Spinal cord (tissue), 9 donors: ENCODE measurements at regions not wholly inside any gene's neighbourhood (a gene's known extent, or its start where the extent isn't known, plus 50 kb on each side); places are given as distances from the start of the nearest gene placed in this dataset.

ENCODE experiments used
- DNase-seq, 6 donors: peaks; one replicate each; pipeline versions ENCODE4 v3.0.0 to v3.0.0-alpha.2; 2013 to 2015; ENCODE audit warnings: low spot score in 6 of 6, low read depth in 4 of 6
- H3K27ac ChIP-seq: one replicate; pipeline ENCODE4 v1.5.1; 2013; ENCODE audit warnings: low read depth, low read length, control low read depth
- H3K27me3 ChIP-seq: one replicate; pipeline ENCODE4 v1.6.1; 2013; ENCODE audit warnings: low read length; ENCODE audit not compliant: control insufficient read depth, insufficient read depth
- H3K36me3 ChIP-seq: one replicate; pipeline ENCODE4 v1.6.1; 2013; ENCODE audit warnings: low read length; ENCODE audit not compliant: control insufficient read depth, insufficient read depth
- H3K4me1 ChIP-seq: one replicate; pipeline ENCODE4 v1.6.1; 2013; ENCODE audit warnings: low read length; ENCODE audit not compliant: control insufficient read depth, insufficient read depth
- H3K4me3 ChIP-seq: one replicate; pipeline ENCODE4 v1.5.1; 2013; ENCODE audit warnings: low read depth, low read length, control low read depth
- H3K9me3 ChIP-seq: one replicate; pipeline ENCODE4 v1.6.1; 2013; ENCODE audit warnings: low read length; ENCODE audit not compliant: control insufficient read depth, insufficient read depth
- WGBS: methylation state at CpG from one replicate; pipeline ENCODE4 v1.1.5; 2013; ENCODE audit warnings: missing lambda C conversion rate; ENCODE audit not compliant: insufficient coverage; 5-methylcytosine and 5-hydroxymethylcytosine counted together
- donor health status: healthy.

- no peaks in the 10 kb centered on the region for H3K36me3 ChIP-seq
- no peak for DNase-seq
- WGBS: 70% methylated on average over 5 of the region's 5 CpGs
- H3K9me3 ChIP-seq: no peaks in the 10 kb centered on the region
- no peak overlapping the region for H3K4me3 ChIP-seq
- H3K27ac ChIP-seq: no peak overlapping the region
- H3K4me1 ChIP-seq: no peaks in the 10 kb centered on the region
- H3K27me3 ChIP-seq: no peaks in the 10 kb centered on the region
Measured at GRCh38 chr1:177346790-177347359, 176.1 kb downstream of the BRINP2 start.

DNA sequence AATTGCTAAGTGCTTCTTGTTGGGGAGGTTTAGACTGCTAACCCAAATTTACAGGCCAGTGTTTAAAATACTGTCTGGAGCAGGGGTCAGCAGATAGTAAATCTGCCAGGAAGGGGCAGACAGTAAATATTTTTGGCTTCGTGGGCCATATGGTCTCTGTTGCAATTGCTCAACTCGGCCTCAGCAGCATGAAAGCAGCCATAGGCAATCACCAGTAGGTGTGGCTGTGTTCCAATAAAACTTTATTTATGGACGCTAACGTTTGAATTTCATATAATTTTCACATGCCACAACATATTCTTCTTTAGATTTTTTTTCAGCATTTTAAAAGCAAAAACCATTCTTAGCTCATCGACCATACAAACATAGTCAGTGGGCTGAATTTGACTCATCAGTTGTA is 172.7 kb downstream of the BRINP2 start:
- Histone ChIP-seq H3K9me3 (no peaks in the 10 kb centered on the region), H3K27ac (no peak overlapping the region), H3K27me3 (no peaks in the 10 kb centered on the region), H3K36me3 (no peaks in the 10 kb centered on the region), H3K4me3 (no peak overlapping the region), H3K4me1 (peaks cover 5% of the 10 kb centered on the region)
- 70% methylated on average over 4 of the region's 5 CpGs for WGBS
- DNase-seq: no peak

- no peak overlapping the region for H3K4me3 ChIP-seq
- no peak overlapping the region for H3K27ac ChIP-seq
- H3K27me3 ChIP-seq: no peaks in the 10 kb centered on the region
- WGBS: 58% methylated on average over 3 of the region's 4 CpGs
- H3K9me3 ChIP-seq: no peaks in the 10 kb centered on the region
- no peaks in the 10 kb centered on the region for H3K36me3 ChIP-seq
- peaks cover 5% of the 10 kb centered on the region for H3K4me1 ChIP-seq
- no peak for DNase-seq
Measured at GRCh38 chr1:177341773-177342172, 171.0 kb downstream of the BRINP2 start.

DNA sequence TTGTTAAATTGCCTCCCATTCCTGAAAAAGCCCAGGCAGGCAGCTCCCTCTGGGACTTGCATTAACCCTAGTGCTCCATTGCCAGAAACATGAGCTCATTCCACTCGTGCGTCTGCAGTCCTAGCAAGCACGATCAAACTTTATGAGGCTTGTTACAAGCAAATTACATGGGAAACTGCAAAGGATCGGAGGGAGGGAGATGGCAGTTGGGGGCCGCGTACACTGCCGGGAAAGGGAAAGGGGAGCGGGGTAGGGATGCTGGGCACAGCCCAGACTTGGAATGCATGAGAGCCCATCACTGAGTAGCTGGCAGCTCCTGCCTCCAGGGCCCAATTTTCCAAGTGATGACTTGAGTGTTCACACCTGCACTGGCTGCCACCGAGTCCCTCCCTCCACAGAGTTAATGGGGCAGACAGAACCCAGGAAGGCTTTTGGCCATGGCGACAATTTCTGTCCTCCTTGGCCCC is 169.9 kb downstream of the BRINP2 start:
- no peak overlapping the region for H3K4me3 ChIP-seq
- no peaks in the 10 kb centered on the region for H3K27me3 ChIP-seq
- peak in 1 of 6 donors; percentile 85 for DNase-seq
- H3K4me1 ChIP-seq: peaks cover 5% of the 10 kb centered on the region
- no peak overlapping the region for H3K27ac ChIP-seq
- H3K36me3 ChIP-seq: no peaks in the 10 kb centered on the region
- no peaks in the 10 kb centered on the region for H3K9me3 ChIP-seq
- WGBS: 49% methylated on average over 10 of the region's 10 CpGs

- WGBS: no CpG with 5 or more reads among the region's 1 CpG
- no peak overlapping the region for H3K4me3 ChIP-seq
- no peaks in the 10 kb centered on the region for H3K36me3 ChIP-seq
- no peaks in the 10 kb centered on the region for H3K9me3 ChIP-seq
- peaks cover 5% of the 10 kb centered on the region for H3K4me1 ChIP-seq
- no peak overlapping the region for H3K27ac ChIP-seq
- no peak for DNase-seq
- no peaks in the 10 kb centered on the region for H3K27me3 ChIP-seq
Measured at GRCh38 chr1:177338376-177338775, 167.6 kb downstream of the BRINP2 start.

GRCh38 chr1:177334903-177335302 is 164.1 kb downstream of the BRINP2 start:
- Histone ChIP-seq H3K36me3 (no peaks in the 10 kb centered on the region), H3K4me1 (no peaks in the 10 kb centered on the region), H3K9me3 (no peaks in the 10 kb centered on the region), H3K27me3 (no peaks in the 10 kb centered on the region), H3K4me3 (no peak overlapping the region), H3K27ac (no peak overlapping the region)
- no peak for DNase-seq

DNA sequence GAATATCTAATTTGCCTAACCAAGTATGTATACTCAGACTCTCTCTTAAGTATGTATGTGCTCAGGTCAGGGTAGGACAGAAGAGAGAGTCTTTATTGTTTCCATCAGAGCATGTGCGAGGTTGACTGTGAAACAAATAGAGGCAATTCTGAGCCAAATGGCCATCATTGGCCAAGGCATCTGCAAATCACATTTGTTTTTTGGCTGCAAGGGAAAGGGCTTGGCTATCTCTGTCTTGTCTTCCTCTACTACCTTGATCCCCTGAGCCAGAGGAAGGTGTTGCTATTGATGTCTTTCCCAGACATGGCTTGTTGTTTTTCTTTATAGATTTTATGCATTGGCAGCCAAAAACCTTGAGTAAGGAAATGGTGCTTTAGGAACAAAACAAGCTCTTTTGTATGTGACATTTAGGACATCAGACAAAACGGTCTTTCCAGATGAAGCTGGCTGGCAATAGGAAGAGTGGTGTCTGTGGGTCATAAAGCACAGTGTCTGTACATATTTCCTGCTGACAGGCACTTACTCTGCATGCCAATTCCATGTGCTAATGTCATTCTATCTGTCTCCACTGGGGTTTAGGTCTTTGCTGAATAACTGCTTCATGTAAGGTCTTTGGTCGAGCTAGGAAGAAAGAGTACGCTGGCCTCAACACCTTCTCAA is 163.3 kb downstream of the BRINP2 start:
- H3K27me3 ChIP-seq: no peaks in the 10 kb centered on the region
- 37% methylated on average over 2 of the region's 4 CpGs for WGBS
- peak in 2 of 6 donors; percentile 23 to 61 for DNase-seq
- no peaks in the 10 kb centered on the region for H3K9me3 ChIP-seq
- no peaks in the 10 kb centered on the region for H3K4me1 ChIP-seq
- no peak overlapping the region for H3K27ac ChIP-seq
- no peaks in the 10 kb centered on the region for H3K36me3 ChIP-seq
- H3K4me3 ChIP-seq: no peak overlapping the region
